ENCODE measurements at regions not wholly inside any gene's neighbourhood (a gene's known extent, or its start where the extent isn't known, plus 50 kb on each side); places are given as distances from the start of the nearest gene placed in this dataset.
"Not testable (repeated sequence)": the region's sequence is repeated elsewhere in the genome, so short reads cannot be mapped to it uniquely, and the experiment has no call there.

- ATAC-seq (ENCODE audit: poor library complexity); intact Hi-C loops (cut with DNase I): not testable (repeated sequence)
Observed at GRCh38 chr9:42364410-42365243, 181.2 kb downstream of the SPATA31A6 start.

GRCh38 chr9:42365244-42365945 lies 181.9 kb downstream of the SPATA31A6 start:
- DNase-seq; intact Hi-C loops (cut with DNase I): not testable (repeated sequence)
- ATAC-seq (ENCODE audit: poor library complexity) = peak; percentile 85

More at GRCh38 chr9:42364410-42365243, 181.2 kb downstream of the SPATA31A6 start:
- DNase-seq = not testable (repeated sequence)

- peak; percentile 45 for ATAC-seq (ENCODE audit: poor library complexity)
- intact Hi-C loops (cut with DNase I) = not testable (repeated sequence)
Observed at GRCh38 chr9:42368279-42368881, 184.9 kb downstream of the SPATA31A6 start.

GRCh38 chr9:42370172-42370571 lies 186.7 kb downstream of the SPATA31A6 start:
- ATAC-seq (ENCODE audit: poor library complexity); DNase-seq; intact Hi-C loops (cut with DNase I): not testable (repeated sequence)

More at GRCh38 chr9:42368279-42368881, 184.9 kb downstream of the SPATA31A6 start:
- DNase-seq = not testable (repeated sequence)

DNA sequence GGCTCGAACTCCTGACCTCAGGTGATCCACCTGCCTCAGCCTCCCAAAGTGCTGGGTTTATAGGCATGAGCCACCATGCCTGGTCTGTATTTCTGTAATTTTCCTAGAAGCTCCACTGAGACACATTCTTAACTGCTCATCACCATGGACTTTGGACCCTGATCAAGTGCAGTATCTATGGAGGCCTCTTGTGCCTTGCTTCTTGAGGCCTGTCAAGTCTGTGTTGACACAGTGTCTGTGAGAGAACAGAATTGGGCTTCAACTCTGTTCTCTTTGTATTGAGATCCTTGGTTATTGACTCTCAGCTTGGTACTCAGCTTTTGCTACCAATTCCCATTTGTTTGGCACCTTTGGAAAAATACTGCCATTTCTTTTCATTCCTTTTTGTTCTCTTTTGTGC lies 188.0 kb downstream of the SPATA31A6 start:
- DNase-seq; intact Hi-C loops (cut with DNase I); ATAC-seq (ENCODE audit: poor library complexity): not testable (repeated sequence)

DNA sequence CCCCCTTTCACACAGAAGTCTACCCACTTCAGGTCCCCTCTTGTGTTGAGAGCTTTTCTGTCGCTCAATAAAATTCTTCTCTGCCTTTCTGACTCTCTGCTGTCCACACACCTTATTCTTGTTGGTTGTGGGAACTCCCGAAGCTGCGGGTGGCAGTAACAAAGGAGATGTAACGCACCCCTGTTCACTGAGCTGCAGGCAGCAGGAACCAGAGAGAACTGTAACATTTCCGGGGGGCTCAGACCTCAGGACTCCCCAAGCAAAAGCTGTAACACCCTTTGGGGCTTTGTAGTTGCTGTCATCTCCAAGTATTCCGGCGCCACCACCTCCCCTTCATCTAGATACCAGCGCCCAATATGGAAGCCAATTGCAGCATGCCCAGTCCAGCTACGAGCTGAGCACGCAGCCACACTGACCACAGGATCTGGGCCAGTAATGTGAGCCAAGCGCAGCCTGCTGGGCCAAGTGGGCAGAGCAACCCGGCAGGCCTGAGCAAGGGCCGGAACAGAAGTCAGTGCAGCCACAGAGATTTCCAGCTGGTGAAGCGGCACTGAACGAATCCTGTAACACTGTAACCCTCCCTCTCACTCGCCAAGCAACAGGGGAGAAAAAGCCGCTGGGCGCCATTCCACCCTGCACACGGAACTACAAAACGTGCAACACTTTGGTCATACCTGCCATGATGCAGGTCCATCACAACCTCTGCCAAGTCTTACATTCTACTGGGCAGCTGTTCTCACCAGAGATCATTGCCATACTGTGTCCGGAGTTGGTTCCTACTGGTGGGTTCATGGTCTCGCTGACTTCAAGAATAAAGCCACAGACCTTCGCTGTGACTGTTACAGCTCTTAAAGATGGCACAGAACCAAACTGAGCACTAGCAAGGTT lies 194.3 kb downstream of the SPATA31A6 start:
- intact Hi-C loops (cut with DNase I); DNase-seq: not testable (repeated sequence)
- ATAC-seq (ENCODE audit: poor library complexity) = peak; percentile 56

DNA sequence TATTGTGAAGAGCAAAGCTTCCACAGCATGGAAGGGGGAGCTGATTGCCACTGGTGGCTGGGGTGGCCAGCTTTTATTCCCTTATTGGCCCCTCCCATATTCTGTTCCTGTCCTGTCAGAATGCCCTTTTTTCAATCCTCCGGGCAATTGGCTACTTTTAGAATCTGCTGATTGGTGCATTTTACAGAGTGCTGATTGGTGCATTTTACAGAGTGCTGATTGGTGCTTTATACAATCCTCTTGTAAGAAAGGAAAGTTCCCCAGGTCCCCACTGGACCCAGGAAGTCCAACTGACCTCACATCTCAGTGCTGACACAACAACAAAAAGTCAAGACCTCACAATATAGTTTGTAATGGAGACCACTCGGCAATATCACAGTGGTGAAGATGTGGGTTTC lies 195.0 kb downstream of the SPATA31A6 start:
- no peak for ATAC-seq (ENCODE audit: poor library complexity)
- intact Hi-C loops (cut with DNase I) = no loop called here

DNA sequence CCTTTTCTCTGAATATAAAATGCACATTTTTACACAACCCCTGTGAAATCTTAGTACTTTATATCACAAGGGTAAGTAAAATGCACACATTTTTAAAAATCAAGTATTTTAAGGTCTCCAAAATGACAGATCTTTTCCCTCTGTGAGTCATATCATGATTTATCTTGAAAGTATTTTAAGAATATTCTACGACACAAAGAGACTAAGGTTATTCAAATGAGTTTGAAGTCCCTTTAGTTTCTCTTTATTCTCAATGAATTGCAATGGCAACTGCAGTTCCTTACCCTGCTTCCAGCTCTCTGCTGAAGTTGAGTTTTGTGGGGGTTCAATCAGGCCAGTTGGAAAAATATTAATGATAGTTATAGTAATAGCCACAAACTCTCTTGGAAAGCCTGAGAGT lies 196.1 kb downstream of the SPATA31A6 start:
- ATAC-seq (ENCODE audit: poor library complexity); DNase-seq; intact Hi-C loops (cut with DNase I): not testable (repeated sequence)

More for the DNA sequence above, 195.0 kb downstream of the SPATA31A6 start:
- no peak for DNase-seq

DNA sequence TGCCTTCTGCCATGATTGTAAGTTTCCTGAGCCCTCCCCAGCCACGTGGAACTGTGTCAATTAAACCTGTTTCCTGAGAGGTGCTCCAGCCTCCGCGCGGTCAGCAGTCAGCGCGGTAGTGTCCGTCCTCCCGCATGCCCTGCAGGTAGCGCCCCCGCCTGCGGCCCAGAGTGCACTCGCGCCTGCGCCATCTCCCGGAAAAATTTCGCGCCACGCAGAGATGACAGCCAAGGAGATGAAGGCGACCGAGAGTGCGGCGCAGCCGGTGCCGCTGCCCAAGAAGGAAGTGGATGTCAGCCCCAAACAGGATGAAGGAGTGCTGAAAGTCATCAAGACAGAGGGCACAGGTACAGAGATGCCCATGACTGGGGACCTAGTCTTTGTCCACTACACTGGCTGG lies 201.1 kb downstream of the SPATA31A6 start:
- DNase-seq; intact Hi-C loops (cut with DNase I); ATAC-seq (ENCODE audit: poor library complexity): not testable (repeated sequence)

DNA sequence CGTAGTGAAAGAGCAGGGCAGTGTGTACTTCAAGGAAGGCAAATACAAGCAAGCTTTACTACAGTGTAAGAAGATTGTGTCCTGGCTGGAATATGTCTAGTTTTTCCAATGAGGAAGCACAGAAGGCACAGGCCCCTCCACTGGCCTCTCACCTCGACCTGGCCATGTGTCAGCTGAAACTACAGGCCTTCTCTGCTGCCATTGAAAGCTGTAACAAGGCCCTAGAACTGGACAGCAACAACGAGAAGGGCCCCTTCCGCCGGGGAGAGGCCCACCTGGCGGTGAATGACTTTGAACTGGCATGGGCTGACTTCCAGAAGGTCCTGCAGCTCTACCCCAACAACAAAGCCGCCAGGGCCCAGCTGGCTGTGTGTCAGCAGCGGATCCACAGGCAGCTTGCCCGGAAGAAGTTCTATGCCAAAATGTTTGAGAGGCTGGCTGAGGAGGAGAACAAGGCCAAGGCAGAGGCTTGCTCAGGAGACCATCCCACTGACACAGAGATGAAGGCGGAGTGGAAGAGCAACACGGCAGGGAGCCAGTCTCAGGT lies 202.2 kb downstream of the SPATA31A6 start:
- ATAC-seq (ENCODE audit: poor library complexity); intact Hi-C loops (cut with DNase I): not testable (repeated sequence)
- DNase-seq = peak; percentile 46

DNA sequence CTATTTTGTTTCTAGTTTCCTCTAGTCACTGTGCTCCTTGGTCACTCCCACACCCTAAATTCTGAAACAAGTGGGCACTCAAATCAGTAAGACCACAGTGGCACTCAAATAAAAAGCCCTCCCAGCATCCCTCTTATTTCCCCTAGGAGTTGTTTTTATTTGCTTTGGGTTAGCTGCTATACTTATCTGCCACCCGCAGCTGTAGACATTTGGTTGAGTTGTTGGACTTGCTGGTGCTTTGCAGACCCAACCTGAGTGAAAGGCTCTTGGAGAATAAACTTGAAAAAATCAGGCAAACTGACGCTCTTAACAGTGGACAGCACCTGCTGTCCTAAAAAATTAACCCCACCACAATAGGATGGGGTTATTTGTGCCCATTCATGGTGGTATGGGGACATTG lies 203.0 kb downstream of the SPATA31A6 start:
- intact Hi-C loops (cut with DNase I) = no loop called here
- ATAC-seq (ENCODE audit: poor library complexity) (no peak), DNase-seq (no peak)

DNA sequence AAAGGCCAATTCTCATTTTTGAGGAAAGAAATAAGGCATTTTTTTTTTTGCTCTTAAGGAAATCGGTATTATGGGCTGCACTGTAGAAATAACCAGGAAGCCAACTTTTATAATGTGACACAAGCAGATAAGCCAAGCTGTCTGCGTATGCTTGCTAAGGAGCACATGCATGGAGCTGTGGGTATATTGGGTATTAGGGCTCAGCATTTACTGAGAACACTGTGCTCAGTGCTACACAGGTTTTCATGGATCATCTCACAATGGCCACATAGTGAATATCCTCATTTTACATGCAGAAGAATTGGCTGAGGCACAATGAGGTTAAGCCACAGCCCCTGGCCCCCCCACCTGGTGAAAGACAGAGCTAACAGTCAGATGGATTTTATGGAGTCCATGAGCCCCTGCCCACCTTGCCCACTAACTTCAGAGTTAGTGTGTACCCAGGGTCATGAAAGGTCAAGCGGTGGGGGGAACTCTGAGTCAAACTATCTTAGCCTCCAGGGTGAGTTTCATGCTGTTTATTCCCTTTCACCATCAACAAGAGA lies 204.8 kb downstream of the SPATA31A6 start:
- intact Hi-C loops (cut with DNase I) = no loop called here
- ATAC-seq (ENCODE audit: poor library complexity) (peak; percentile 38), DNase-seq (no peak)

GRCh38 chr9:42388846-42389245 lies 205.4 kb downstream of the SPATA31A6 start:
- intact Hi-C loops (cut with DNase I) = no loop called here
- ATAC-seq (ENCODE audit: poor library complexity) (no peak), DNase-seq (no peak)

GRCh38 chr9:42392773-42393455 lies 209.5 kb downstream of the SPATA31A6 start:
- ATAC-seq (ENCODE audit: poor library complexity); DNase-seq; intact Hi-C loops (cut with DNase I): not testable (repeated sequence)

DNA sequence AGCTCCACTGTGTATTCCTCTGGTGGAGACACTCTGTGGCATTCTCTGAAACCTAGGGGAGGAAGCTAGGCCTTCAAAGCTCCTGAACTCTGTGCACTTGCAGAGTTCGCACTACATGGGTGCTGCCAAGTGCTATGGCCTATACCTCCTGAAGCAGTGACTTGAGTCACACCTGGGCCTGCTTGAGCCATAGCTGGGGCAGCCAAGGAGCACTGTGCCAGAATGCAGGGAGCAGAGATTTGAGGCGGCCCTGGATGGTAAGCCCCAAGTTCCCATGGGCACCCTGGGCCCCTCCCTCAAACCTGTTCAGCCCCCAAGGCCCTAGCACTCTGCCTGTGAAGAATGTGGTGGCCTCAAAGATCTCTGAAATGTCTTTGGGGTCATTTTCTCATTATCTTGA lies 212.9 kb downstream of the SPATA31A6 start:
- no peak for DNase-seq

DNA sequence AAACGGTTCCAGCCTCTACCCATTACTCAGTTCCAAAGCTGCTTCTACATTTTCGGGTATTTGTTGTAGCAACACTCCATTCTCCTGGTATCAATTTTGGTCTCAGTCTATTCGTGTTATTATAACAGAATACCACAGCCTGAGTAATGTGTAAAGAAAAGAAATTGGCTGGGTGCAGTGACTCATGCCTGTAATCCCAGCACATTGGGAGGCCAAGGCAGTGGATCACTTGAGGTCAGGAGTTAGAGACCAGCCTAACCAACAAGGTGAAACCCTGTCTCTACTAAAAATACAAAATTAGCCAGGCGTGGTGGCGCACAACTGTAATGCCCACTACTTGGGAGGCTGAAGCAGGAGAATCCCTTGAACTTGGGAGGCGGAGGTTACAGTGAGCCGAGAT lies 213.9 kb downstream of the SPATA31A6 start:
- intact Hi-C loops (cut with DNase I) = not testable (repeated sequence)

More for the DNA sequence above, 212.9 kb downstream of the SPATA31A6 start:
- intact Hi-C loops (cut with DNase I) = no loop called here
- ATAC-seq (ENCODE audit: poor library complexity) = no peak

DNA sequence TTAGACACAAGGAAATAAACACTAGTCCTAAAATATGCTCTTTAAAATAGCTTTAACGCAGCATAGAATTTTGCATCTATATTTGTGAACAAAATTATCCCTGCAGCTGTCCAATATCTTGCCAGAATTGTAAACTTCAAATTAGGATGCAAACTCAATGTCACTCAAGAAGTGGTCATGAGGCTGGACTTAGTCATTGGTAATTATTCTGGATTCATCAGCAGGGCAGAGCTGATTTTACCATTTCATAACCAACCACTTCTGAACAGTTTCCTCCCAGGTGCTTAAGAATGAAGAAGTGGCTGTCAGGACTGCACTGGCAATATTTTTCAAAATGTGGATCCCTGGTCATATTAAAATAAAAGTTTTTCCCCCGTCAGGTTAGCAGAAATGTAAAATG lies 219.5 kb downstream of the SPATA31A6 start:
- DNase-seq; intact Hi-C loops (cut with DNase I); ATAC-seq (ENCODE audit: poor library complexity): not testable (repeated sequence)

More for the DNA sequence above, 213.9 kb downstream of the SPATA31A6 start:
- ATAC-seq (ENCODE audit: poor library complexity); DNase-seq: not testable (repeated sequence)
